ENCODE measurements at regions not wholly inside any gene's neighbourhood (a gene's known extent, or its start where the extent isn't known, plus 50 kb on each side); places are given as distances from the start of the nearest gene placed in this dataset.
"Not testable (repeated sequence)": the region's sequence is repeated elsewhere in the genome, so short reads cannot be mapped to it uniquely, and the experiment has no call there.

DNA sequence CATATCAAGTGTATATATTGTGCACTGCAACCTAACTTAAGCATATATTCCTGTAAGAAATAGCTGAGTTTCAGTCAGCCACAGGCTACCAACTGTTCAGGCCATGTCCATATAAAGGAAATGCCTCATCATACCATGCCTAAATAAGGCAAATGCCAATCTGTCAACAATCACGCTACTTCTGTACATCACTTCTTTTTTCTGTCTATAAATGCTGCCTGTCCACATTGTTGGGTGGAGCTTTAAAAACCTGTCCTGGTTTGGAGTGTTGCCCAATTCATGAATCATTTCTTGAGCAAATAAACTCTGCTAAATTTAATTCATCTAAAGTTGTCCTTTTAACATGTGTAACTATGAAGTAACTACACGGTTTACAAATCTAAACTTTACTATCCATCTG, 1091.9 kb downstream of the NSUN3 start:
- peak; percentile 8 to 12 for DNase-seq (ENCODE audit: low read depth in 2 of 2)

DNA sequence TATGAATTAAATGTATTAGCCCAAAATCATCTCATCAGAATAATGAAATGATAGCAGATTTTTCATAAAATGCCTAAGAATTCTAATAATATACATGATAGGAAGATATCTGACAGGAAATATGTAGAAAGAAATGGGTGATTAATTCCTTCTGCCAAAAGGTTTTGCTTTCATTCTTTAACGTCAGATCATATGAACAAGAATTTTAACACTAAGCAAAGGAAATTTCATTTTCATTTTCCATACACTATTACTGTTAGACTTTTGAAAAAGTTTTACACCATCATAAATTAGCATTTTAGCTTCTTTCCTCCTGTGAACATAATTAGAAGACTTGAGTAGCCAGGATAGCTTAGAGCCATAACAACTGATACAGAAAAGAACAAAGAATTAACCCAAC, 1099.9 kb downstream of the NSUN3 start:
- no peak for DNase-seq (ENCODE audit: low read depth in 2 of 2)

DNA sequence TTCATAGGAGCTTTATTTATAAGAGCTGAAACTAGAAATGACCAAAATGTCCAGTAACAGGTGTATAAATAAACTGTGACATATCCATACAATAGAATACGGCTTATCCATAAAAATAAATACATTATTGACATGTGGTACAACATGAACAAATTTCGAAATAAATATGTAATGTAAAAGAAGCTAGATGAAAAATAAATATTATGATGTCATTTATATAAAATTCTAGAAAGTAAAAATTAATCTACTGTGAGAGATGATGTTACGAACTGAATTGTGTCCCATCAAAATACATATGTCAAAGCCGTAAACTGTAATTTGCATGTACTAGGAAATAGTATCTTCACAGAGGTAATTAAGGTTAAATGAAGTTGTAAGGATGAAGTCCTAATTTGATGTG, 1104.9 kb downstream of the NSUN3 start:
- no peak for DNase-seq (ENCODE audit: low read depth in 2 of 2)

DNA sequence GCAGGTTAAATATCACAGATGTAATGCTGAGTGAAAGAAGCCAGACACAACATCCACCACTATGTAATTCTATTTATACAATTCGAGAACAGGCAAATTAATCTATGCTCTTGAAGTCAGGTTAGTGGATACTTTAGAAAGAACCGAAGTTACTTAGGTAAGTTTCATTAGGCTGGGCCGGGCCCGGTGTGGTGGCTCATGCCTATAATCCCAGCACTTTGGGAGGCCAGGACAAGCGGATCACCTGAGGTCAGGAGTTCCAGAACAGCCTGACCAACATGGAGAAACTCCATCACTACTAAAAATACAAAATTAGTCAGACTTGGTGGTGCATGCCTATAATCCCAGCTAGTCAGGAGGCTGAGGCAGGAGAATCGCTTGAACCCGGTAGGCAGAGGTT, 1105.7 kb downstream of the NSUN3 start:
- DNase-seq (ENCODE audit: low read depth in 2 of 2) = no peak

DNA sequence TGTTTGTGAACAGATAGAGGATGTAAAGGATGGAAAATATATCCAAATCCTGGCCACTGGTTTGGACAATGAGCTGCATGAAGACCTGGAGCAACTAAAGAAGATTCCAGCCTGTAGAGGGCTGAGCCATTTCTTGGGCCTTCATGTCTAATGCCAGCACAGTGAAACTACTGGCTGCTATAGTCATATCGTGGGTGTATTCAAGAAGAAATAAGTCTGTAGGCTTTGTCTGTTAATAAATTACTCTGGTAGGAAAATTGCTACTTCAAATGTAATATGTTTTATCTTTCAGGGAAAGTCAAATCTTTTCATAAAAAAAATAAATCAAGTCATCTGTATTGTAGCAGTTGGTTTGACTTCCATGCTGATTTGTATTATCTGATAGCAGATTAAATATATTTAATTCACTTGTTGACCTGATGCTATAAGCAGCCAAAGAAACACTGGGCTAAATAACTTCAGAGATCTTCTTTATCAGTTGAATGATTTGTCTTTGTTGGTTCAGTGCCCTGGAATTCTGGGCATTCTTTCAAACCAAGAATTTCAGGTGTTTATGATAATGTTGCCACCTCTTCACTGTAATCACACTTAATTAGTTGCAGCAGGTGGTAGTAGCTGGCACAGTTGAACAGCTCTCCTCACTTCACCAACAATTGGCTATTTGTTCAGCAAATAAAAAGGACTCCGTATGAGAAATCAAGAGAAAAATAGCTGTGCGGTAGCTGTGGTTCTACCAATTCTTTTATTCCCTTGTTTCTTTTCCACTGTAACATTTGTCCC, 1109.5 kb downstream of the NSUN3 start:
- DNase-seq (ENCODE audit: low read depth in 2 of 2) = no peak

DNA sequence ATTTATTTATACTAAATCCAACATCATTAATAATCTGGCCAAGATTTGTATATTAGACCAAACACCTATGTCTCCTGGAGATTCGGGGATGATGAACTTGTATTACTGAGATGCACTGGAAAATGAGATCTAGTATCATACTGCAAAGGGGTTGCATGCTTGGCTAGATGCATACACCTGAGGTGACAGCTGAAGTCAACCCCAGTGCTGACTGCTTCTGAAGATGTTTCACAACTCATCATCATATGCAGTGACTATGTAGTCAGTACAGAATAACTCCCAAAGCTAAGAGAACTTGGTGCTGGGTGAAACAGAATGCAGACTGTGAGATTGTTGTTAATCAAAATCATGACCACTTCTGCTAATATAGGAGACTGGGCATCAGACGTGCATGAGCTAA, 1114.2 kb downstream of the NSUN3 start:
- DNase-seq (ENCODE audit: low read depth in 2 of 2) = no peak

DNA sequence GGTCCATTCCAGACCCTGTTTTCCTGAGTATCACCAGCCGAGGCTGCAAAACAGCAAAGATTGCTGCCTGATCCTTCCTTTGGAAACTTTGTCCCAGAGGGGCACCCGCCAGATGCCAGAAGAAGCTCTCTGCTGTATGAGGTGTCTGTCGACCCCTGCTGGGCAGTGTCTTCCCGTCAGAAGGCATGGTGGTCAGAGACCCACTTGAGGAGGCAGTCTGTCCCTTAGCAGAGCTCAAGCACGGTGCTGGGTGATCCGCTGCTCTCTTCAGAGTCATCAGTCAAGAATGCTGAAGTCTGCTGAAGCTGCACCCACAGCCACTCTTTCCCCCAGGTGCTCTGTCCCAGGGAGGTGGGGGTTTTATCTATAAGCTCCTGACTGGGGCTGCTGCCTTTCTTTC, 1121.2 kb downstream of the NSUN3 start:
- no peak for DNase-seq (ENCODE audit: low read depth in 2 of 2)

DNA sequence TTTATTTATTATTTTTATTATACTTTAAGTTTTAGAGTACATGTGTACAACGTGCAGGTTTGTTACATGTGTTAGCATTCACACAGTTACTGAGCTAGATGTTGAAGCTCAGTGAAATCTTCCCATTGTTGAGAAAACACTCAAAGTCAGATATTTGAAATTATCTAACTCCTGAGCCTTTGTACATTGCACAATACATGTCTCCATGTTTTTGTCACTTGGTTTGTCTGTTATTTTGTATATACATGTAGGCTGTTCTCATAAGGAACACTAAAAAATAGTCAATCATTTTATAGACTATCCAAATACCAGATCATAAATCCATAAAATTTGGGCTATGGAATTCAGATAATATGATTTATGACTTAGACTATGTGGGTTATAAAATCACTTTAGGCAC, 1126.5 kb downstream of the NSUN3 start:
- no peak for DNase-seq (ENCODE audit: low read depth in 2 of 2)

DNA sequence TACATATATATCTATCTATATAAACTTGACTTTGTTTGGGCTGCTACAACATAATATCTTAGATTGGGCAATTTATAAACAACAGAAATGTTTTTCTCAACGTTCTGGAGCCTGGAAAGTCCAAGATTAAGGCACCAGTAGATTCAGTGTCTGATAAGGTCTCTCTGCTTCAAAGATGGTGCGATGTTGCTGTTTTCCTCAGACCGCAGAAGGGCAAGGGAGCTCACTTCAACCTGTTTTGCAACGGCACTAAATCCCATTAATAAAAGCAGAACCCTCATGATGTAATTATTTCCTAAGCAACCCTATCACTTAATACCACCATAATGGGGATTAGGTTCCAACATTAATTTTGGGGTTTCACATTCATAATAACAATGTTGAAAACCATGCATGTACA, 1134.8 kb downstream of the NSUN3 start:
- no peak for DNase-seq (ENCODE audit: low read depth in 2 of 2)

DNA sequence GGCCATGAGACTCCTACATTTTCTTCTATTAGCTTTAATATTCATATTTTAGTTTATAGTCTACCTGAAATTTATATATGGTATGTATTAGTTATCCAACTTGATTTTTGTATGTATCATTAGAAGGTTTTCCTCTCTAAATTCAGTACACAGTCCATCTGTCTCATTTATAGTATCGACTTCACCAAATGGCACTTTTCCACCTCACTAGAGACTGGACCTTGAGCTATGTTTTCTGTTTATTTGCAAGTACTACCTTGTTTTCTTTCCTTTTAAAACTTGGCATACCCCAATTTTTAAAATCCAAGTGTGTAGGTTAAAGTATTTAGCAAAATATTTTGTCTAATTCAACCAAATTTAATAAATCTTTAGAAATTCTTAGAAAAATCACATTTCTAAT, 1137.5 kb downstream of the NSUN3 start:
- no peak for DNase-seq (ENCODE audit: low read depth in 2 of 2)

DNA sequence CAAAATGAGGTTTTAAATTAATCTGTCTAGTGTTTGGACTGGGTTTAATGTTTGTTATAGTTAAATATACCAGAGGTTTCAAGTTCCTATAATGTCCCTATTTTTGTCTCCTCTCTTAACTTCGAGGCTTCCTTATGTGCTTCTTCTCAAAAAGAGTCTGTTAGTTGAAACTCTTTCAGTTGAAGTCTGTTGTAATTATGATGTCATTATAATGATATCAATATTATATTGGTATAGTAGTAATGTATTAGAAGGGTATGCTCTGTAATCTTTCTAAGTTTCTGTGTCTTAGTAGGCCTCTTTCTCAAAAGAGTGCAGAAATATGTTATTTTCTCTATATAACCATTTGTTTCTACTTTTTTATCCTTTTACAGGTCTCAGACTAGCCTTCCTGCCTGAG, 1148.0 kb downstream of the NSUN3 start:
- no peak for DNase-seq (ENCODE audit: low read depth in 2 of 2)

DNA sequence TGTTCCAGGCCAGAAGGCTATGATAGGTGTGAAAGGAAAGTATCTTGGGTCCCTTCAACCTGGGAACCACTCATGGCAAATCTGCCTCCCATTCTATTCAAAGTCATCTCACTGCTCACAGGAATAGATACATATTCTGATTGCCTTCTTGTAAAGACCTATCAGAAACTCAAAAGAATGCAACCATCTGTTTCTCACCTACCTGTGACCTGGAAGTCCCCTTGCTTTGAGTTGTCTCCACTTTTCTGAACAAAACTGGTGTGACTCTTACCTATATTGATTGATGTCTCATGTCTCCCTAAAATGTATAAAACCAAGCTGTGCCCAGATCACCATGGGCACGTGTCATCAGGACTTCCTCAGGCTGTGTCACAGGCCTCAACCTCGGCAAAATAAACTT, 1149.3 kb downstream of the NSUN3 start:
- DNase-seq (ENCODE audit: low read depth in 2 of 2) = no peak

DNA sequence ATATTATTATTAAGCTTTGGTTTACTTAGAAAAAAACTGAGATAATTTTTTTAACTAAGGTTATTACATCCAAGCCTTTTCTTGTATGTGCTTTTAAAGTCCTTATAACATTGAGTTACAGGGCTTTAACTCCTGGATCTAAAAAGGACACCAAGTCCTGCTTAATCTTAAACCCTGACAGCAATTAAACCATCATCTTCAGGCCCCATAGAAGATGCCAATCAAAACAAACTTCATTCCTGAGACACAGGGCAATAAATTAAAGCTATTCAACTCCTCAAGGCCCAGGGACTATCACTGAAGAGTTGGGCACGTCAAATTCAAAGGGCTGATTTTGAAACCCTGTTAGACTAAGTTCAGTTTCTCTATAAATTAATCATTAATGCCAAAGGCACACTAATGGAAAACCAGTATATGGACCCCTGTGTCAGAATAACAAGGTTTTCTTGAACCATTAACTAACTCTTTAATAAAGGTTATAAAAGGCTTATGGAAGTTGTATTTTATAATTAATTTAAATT, 1152.6 kb downstream of the NSUN3 start:
- no peak for DNase-seq (ENCODE audit: low read depth in 2 of 2)

DNA sequence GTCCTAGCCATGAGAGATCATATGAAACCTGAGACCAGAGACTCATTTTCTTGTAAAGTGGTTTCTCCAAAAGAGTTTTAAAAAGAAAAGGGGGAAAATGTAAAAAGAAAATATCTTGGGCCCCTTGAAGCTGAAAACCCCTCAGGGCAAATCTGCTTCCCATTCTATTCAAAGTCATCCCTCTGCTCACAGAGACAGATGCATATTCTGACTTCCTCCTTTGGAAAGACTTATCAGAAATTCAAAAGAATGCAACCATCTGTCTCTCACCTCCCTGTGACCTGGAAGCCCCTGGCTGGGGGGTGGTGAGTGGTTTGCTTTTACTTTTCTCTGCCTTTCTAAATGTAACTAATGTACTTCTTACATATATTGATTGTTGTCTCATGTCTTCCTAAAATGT, 1154.8 kb downstream of the NSUN3 start:
- no peak for DNase-seq (ENCODE audit: low read depth in 2 of 2)

DNA sequence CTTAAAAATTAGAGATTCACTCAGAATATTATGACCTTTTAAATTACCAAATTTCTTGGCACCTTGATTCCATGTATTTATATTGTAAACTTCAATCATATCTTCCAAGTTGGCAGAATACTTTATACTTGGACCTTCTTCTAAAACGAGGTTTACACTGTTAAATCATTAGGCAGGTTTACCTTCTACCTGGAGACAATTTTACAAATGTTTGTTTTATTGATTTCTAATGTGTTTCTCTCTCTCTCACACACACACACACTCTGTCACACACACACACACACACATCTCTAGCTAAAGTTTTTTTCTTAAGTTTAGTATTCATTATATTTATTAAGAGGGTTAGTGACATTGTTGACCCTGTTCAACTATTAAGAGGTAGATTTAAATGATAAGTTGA, 1155.6 kb downstream of the NSUN3 start:
- no peak for DNase-seq (ENCODE audit: low read depth in 2 of 2)

DNA sequence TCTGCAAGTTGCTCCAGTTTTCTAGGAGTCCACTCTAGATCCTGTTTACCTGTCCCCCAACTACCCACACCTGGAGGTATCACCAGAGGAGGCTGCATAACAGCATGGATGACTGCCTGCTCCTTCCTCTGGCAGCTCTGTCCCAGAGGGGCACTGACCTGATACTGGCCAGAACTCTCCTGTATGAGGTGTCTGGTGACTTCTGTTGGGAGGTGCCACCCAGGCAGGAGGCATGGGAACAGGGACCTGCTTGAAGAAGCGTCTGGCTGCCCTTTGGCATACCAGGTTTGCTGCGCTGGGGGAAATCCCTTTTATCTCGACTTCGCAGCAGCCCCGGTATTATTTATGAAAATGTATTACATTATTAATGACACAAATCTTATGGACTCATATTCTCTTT, 1163.6 kb downstream of the NSUN3 start:
- DNase-seq (ENCODE audit: low read depth in 2 of 2) = no peak

DNA sequence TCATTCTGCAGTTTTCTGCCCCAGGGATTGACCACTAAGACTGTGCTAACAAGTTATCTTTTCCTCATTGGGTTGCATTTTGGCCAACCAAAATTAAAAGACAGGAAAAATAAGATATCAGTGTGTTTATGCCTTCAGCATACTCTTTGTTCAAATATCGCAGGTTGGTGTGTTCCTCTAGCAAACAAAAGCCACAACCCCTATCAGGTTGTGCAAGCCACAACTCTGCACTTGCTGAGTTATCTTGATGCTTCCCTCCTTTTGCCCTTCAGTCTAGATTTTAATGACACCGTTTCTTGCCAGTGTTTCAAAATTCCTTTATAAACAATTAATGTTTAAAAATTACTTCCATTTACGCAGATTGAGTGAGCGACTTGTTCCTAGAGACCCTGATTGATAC, 1164.2 kb downstream of the NSUN3 start:
- DNase-seq (ENCODE audit: low read depth in 2 of 2) = no peak

DNA sequence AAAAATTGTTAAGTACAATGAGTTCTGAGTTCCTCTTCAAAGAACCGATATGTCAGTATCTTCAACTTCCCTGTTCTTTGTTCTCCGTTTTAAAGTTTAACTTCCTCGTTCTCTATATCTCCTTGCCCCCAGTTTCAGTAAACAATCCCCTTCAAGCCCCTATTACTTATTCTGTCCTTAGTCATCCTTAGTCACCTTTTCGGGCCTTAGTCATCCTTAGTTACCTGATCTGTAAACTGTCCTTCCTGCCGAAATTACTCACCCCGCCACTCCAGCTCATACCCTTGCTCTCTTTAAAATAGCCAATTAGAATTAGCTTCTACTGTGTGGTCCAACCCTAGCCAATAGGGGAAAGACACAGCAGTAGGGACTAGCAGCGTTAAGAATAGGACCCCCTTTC, 1165.6 kb downstream of the NSUN3 start:
- no peak for DNase-seq (ENCODE audit: low read depth in 2 of 2)

DNA sequence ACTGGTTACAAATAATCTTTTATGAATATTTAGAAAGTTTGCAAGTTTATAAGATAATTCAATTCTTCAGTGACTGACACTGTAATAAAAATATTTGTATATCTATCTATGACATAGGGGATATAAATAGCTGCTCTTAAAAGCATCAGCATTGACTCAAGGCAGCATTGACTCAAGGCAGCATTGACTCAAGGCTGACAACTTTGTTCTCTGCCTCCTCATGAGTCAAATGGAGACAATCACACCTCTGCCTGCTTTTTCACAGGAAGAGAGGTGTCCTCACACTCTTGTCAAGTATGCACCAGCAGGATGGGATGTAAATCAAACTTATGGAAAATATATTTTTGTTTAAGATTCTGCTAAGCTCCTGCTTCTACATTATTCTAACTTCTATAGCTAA, 1173.1 kb downstream of the NSUN3 start:
- DNase-seq (ENCODE audit: low read depth in 2 of 2) = no peak

DNA sequence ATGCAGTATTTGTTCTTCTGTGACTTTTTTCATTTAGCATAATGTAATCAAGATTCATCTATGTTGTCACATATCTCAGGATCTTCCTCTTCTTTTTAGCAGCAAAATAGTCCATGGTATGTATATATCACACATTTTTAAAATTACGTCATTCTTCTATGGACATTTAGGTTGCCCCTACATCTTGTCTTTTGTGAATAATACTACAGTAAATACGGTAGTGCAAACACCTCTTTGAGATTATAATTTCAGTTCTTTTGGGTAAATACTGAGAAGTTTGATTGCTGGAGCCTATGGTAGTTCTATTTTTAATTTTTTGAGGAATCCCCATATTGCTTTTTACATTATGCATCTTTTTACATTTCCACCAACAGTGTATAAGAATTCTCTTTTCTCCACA, 1174.9 kb downstream of the NSUN3 start:
- no peak for DNase-seq (ENCODE audit: low read depth in 2 of 2)

DNA sequence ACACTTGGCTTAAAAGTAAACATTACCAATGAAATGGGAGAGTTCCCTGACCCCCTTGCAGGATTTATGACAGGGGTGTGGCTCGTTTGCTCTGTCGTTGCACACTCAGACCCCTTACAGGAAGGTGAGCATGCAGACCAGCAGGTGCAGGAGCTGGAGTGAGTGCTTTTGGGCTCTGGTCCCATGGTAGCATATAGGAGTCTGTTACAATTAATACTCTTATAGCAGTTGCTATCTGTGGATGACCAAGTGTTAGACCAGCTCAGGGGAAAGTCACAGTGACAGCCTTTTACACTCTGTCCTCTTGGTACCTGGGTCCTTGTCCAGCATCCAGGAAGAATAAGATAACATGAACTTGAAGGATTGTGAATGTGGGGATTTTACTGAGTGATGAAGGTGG, 1177.5 kb downstream of the NSUN3 start:
- no peak for DNase-seq (ENCODE audit: low read depth in 2 of 2)

DNA sequence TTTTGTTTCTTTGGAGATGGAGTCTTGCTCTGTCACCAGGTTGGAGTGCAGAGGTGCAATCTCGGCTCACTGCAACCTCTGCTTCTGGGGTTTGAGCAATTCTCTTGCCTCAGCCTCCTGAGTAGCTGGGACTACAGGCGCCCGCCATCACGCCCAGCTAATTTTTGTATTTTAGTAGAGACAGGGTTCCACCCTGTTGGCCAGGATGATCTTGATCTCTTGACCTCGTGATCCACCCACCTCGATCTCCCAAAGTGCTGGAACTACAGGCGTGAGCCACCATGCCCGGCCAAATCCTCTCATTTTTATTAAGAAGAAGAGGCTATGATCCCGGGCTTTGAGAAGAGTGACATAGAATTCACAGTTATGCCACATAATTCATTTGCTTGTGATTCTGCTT, 1178.4 kb downstream of the NSUN3 start:
- not testable (repeated sequence) for DNase-seq (ENCODE audit: low read depth in 2 of 2)

DNA sequence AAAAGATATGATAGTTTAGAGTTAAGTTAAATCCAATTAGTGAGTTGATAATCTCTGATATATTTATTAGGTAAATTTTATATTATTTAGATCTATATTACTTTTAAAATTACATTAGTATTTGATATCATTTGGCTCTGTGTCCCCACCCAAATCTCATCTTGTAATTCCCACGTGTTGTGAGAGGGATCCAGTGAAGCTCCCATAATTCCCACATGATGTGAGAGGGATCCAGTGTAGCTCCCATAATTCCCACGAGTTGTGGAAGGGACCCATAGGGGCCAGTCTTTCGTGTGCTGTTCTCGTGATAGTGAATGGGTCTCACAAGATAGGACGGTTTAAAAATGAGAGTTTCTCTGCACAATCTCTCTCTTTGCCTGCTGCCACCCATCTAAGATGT, 1183.6 kb downstream of the NSUN3 start:
- DNase-seq (ENCODE audit: low read depth in 2 of 2) = no peak

DNA sequence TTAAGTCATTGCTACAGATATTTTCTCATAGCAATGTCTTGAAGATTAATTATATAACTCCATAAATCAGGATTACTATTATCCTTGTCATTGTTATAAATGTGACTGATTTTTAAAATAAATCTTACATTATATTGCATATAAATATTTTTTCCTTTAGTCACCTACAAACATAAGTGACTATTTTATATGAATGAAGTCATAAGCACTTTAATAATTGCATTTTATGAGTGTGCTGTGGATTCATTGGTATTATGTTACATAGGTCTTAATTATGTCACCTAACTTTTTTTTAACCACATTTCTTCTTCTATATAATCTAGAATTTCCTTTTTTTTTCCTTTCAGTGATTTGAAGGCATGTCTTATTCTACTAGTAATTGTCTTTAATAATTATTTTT, 1191.2 kb downstream of the NSUN3 start:
- no peak for DNase-seq (ENCODE audit: low read depth in 2 of 2)

Measured in fibroblast of skin of left quadriceps (primary cell).